GM18507 (cell line): ENCODE measurements at regions not wholly inside any gene's neighbourhood (a gene's known extent, or its start where the extent isn't known, plus 50 kb on each side); places are given as distances from the start of the nearest gene placed in this dataset.
A peak's percentile ranks its signal among the peaks of the same experiment; 100 is the strongest.
"Not testable (repeated sequence)": the region's sequence is repeated elsewhere in the genome, so short reads cannot be mapped to it uniquely, and the experiment has no call there.

Experiments used
- DNase-seq: peaks from one replicate; pipeline ENCODE4 v3.0.0; 2011; ENCODE audit warnings: low read depth; ENCODE audit not compliant: insufficient read length; ENCODE audit errors: extremely low spot score
- FAIRE-seq: peaks from 2 replicates; lab custom pipeline; 2011; peaks lifted over from hg19 to GRCh38; lab: Jason Lieb, UNC

GRCh38 chr15:85262461-85263055, 117.8 kb upstream of the AKAP13 start:
- DNase-seq, FAIRE-seq: not testable (repeated sequence)

GRCh38 chr15:85263842-85264440, 116.5 kb upstream of the AKAP13 start:
- DNase-seq, FAIRE-seq: not testable (repeated sequence)

GRCh38 chr15:85264614-85265190, 115.7 kb upstream of the AKAP13 start:
- not testable (repeated sequence) for FAIRE-seq

GRCh38 chr15:85267158-85267857, 113.1 kb upstream of the AKAP13 start:
- FAIRE-seq, DNase-seq: not testable (repeated sequence)

More at GRCh38 chr15:85264614-85265190, 115.7 kb upstream of the AKAP13 start:
- DNase-seq = not testable (repeated sequence)

- no peak for DNase-seq
- FAIRE-seq = no peak
Measured at GRCh38 chr15:85274315-85275050, 105.9 kb upstream of the AKAP13 start.

GRCh38 chr15:85276508-85276907, 103.9 kb upstream of the AKAP13 start:
- DNase-seq (no peak), FAIRE-seq (no peak)

- FAIRE-seq (no peak), DNase-seq (no peak)
Measured at GRCh38 chr15:85276921-85277320, 103.5 kb upstream of the AKAP13 start.

GRCh38 chr15:85277847-85278370, 102.5 kb upstream of the AKAP13 start:
- FAIRE-seq (no peak), DNase-seq (no peak)

GRCh38 chr15:85280203-85280602, 100.2 kb upstream of the AKAP13 start:
- FAIRE-seq (peak; percentile 5), DNase-seq (no peak)

GRCh38 chr15:85281293-85281882, 99.0 kb upstream of the AKAP13 start:
- DNase-seq (no peak), FAIRE-seq (no peak)

GRCh38 chr15:85282504-85283115, 97.8 kb upstream of the AKAP13 start:
- no peak for FAIRE-seq
- DNase-seq = no peak

- DNase-seq = not testable (repeated sequence)
- peak; percentile 81 for FAIRE-seq
Measured at GRCh38 chr15:85283815-85284214, 96.6 kb upstream of the AKAP13 start.

GRCh38 chr15:85284497-85284896, 95.9 kb upstream of the AKAP13 start:
- peak; percentile 64 for FAIRE-seq

GRCh38 chr15:85289677-85290365, 90.6 kb upstream of the AKAP13 start:
- DNase-seq = no peak
- peak; percentile 70 for FAIRE-seq

More at GRCh38 chr15:85284497-85284896, 95.9 kb upstream of the AKAP13 start:
- no peak for DNase-seq

GRCh38 chr15:85292583-85292982, 87.8 kb upstream of the AKAP13 start:
- FAIRE-seq, DNase-seq: not testable (repeated sequence)

- DNase-seq = peak; percentile 47
- FAIRE-seq = peak; percentile 94
Measured at GRCh38 chr15:85296615-85297402, 83.6 kb upstream of the AKAP13 start.

- no peak for FAIRE-seq
Measured at GRCh38 chr15:85297537-85297936, 82.9 kb upstream of the AKAP13 start.

More at GRCh38 chr15:85297537-85297936, 82.9 kb upstream of the AKAP13 start:
- no peak for DNase-seq
